Mesothelial cell of epicardium (in vitro differentiated cells): ENCODE measurements at regions not wholly inside any gene's neighbourhood (a gene's known extent, or its start where the extent isn't known, plus 50 kb on each side); places are given as distances from the start of the nearest gene placed in this dataset.

Source experiments
- DNase-seq, 2 experiments: peaks; one replicate each; pipeline ENCODE4 v3.0.0; 2021; ENCODE audit warnings: low spot score in 2 of 2; ENCODE audit not compliant: unreplicated experiment in 2 of 2
- H3K27ac Mint-ChIP-seq: 2 replicates; pipeline ENCODE4 v1.8.0; 2021; ENCODE audit warnings: mixed read lengths
- H3K27me3 Mint-ChIP-seq: 2 replicates; pipeline ENCODE4 v1.8.0; 2021; ENCODE audit warnings: low read depth, mixed read lengths
- H3K36me3 Mint-ChIP-seq: 2 replicates; pipeline ENCODE4 v1.8.0; 2021; ENCODE audit warnings: mixed read lengths
- H3K4me1 Mint-ChIP-seq: 2 replicates; pipeline ENCODE4 v1.8.0; 2021; ENCODE audit warnings: mixed read lengths
- H3K4me3 Mint-ChIP-seq: 2 replicates; pipeline ENCODE4 v1.8.0; 2021; ENCODE audit warnings: mild to moderate bottlenecking, moderate library complexity, mixed read lengths
- H3K9me3 Mint-ChIP-seq: 2 replicates; pipeline ENCODE4 v1.8.0; 2021; ENCODE audit warnings: mixed read lengths
- CTCF ChIP-seq: fragments of 200-600 bp; sonication (generic); IDR thresholded peaks from one replicate; pipeline ENCODE4 v1.5.0; 2021; ENCODE audit warnings: antibody characterized with exemption; ENCODE audit not compliant: unreplicated experiment

GRCh38 chrX:45748369-45748774 is 547.7 kb upstream of the DIPK2B start:
- H3K4me1 Mint-ChIP-seq, result peaks cover 38% of the 10 kb centered on the region
- DNase-seq, result no peak
- no peaks in the 10 kb centered on the region for H3K27me3 Mint-ChIP-seq
- no peaks in the 10 kb centered on the region for H3K36me3 Mint-ChIP-seq
- peak overlapping the region; percentile 59 for H3K27ac Mint-ChIP-seq
- no peak overlapping the region for H3K4me3 Mint-ChIP-seq
- peaks cover 14% of the 10 kb centered on the region for H3K9me3 Mint-ChIP-seq
- no peak for TF ChIP-seq CTCF

- no peak overlapping the region for H3K4me3 Mint-ChIP-seq
- peaks cover 38% of the 10 kb centered on the region for H3K4me1 Mint-ChIP-seq
- no peaks in the 10 kb centered on the region for H3K27me3 Mint-ChIP-seq
- DNase-seq, result no peak
- no peak for TF ChIP-seq CTCF
- no peaks in the 10 kb centered on the region for H3K36me3 Mint-ChIP-seq
- peak overlapping the region; percentile 60 for H3K27ac Mint-ChIP-seq
- peaks cover 14% of the 10 kb centered on the region for H3K9me3 Mint-ChIP-seq
Observed at GRCh38 chrX:45747905-45748304, 547.2 kb upstream of the DIPK2B start.

GRCh38 chrX:45745479-45745878 is 544.8 kb upstream of the DIPK2B start:
- no peaks in the 10 kb centered on the region for H3K36me3 Mint-ChIP-seq
- peak overlapping the region; percentile 8 for H3K27ac Mint-ChIP-seq
- no peaks in the 10 kb centered on the region for H3K27me3 Mint-ChIP-seq

GRCh38 chrX:45743906-45744625 is 543.4 kb upstream of the DIPK2B start:
- Mint-ChIP-seq H3K27ac (no peak overlapping the region), H3K27me3 (no peaks in the 10 kb centered on the region), H3K4me1 (peaks cover 18% of the 10 kb centered on the region), H3K9me3 (peaks cover 27% of the 10 kb centered on the region), H3K4me3 (no peak overlapping the region), H3K36me3 (no peaks in the 10 kb centered on the region)
- no peak for DNase-seq
- no peak for TF ChIP-seq CTCF

More at GRCh38 chrX:45745479-45745878, 544.8 kb upstream of the DIPK2B start:
- peaks cover 24% of the 10 kb centered on the region for H3K4me1 Mint-ChIP-seq
- peaks cover 17% of the 10 kb centered on the region for H3K9me3 Mint-ChIP-seq
- DNase-seq, result no peak
- no peak for TF ChIP-seq CTCF
- H3K4me3 Mint-ChIP-seq, result no peak overlapping the region

GRCh38 chrX:45743081-45743533 is 542.4 kb upstream of the DIPK2B start:
- Mint-ChIP-seq H3K27ac (no peak overlapping the region), H3K4me1 (peaks cover 13% of the 10 kb centered on the region), H3K36me3 (no peaks in the 10 kb centered on the region), H3K4me3 (no peak overlapping the region), H3K27me3 (no peaks in the 10 kb centered on the region), H3K9me3 (peaks cover 34% of the 10 kb centered on the region)
- no peak for DNase-seq
- TF ChIP-seq CTCF, result no peak

- Mint-ChIP-seq H3K36me3 (no peaks in the 10 kb centered on the region), H3K27ac (no peak overlapping the region), H3K27me3 (no peaks in the 10 kb centered on the region), H3K4me3 (no peak overlapping the region), H3K4me1 (peaks cover 2% of the 10 kb centered on the region), H3K9me3 (peaks cover 33% of the 10 kb centered on the region)
- DNase-seq, result no peak
- no peak for TF ChIP-seq CTCF
Observed at GRCh38 chrX:45740291-45740690, 539.6 kb upstream of the DIPK2B start.
